OCI-LY3 (cell line): ENCODE measurements at regions not wholly inside any gene's neighbourhood (a gene's known extent, or its start where the extent isn't known, plus 50 kb on each side); places are given as distances from the start of the nearest gene placed in this dataset.

Experiments used
- H2AFZ ChIP-seq: fragments of 200-600, 300-600 bp; shearing (Covaris generic); 2 replicates; pipeline ENCODE4 v1.6.0; 2014; ENCODE audit warnings: antibody characterized with exemption, low read depth, low read length
- H3K27ac ChIP-seq: fragments of 200-600, 300-600 bp; sonication (generic); 2 replicates; pipeline ENCODE4 v1.5.1; 2014; ENCODE audit warnings: mild to moderate bottlenecking, low read length, moderate library complexity, mixed read lengths
- H3K27me3 ChIP-seq: fragments of 200-600, 300-600 bp; sonication (generic); 2 replicates; pipeline ENCODE4 v1.6.1; 2014; ENCODE audit warnings: low read depth, low read length, mixed read lengths
- H3K36me3 ChIP-seq: fragments of 200-600, 300-600 bp; sonication (generic); replicated peaks from 2 replicates; pipeline ENCODE3; 2014; ENCODE audit warnings: low read depth, low read length, mixed read lengths
- H3K4me1 ChIP-seq: fragments of 300-600, 200-600 bp; sonication (generic); 2 replicates; pipeline ENCODE4 v1.6.1; 2014; ENCODE audit warnings: low read length, mixed read lengths
- H3K4me2 ChIP-seq: fragments of 200-600, 300-600 bp; sonication (generic); 2 replicates; pipeline ENCODE4 v1.6.1; 2014; ENCODE audit warnings: low read length, mixed read lengths
- H3K4me3 ChIP-seq: fragments of 300-600, 200-600 bp; sonication (generic); 2 replicates; pipeline ENCODE4 v1.5.1; 2014; ENCODE audit warnings: antibody characterized with exemption, mild to moderate bottlenecking, low read length, moderate library complexity
- H3K79me2 ChIP-seq: fragments of 300-600, 200-600 bp; shearing (Covaris generic); 2 replicates; pipeline ENCODE4 v1.6.1; 2014; ENCODE audit warnings: mild to moderate bottlenecking, low read length, mixed read lengths
- H3K9ac ChIP-seq: fragments of 300-600, 200-600 bp; shearing (Covaris generic); 2 replicates; pipeline ENCODE4 v1.6.0; 2014; ENCODE audit warnings: mild to moderate bottlenecking, low read length, moderate library complexity
- H3K9me3 ChIP-seq: fragments of 200-600, 300-600 bp; shearing (Covaris generic); 2 replicates; pipeline ENCODE4 v1.6.1; 2014; ENCODE audit warnings: low read length, mixed read lengths; ENCODE audit not compliant: insufficient read depth
- H4K20me1 ChIP-seq: fragments of 200-600, 300-600 bp; sonication (generic); 2 replicates; pipeline ENCODE4 v1.6.1; 2016; ENCODE audit warnings: low read length, mixed read lengths; ENCODE audit not compliant: insufficient read depth
- CTCF ChIP-seq: fragments of 200-600, 300-600 bp; sonication (generic); IDR thresholded peaks from 2 replicates; pipeline ENCODE4 v1.5.1; 2014; ENCODE audit warnings: antibody characterized with exemption, low read length, low read depth
- EZH2phosphoT487 ChIP-seq: fragments of 200-600 bp; shearing (Covaris generic); IDR thresholded peaks from 2 replicates; pipeline ENCODE4 v1.6.1; 2018; ENCODE audit warnings: antibody characterized with exemption, mixed run types, low read depth

- Histone ChIP-seq H3K27ac (no peak overlapping the region), H3K9me3 (no peaks in the 10 kb centered on the region), H2AFZ (no peak overlapping the region), H3K4me2 (no peak overlapping the region), H4K20me1 (no peaks in the 10 kb centered on the region), H3K36me3 (no peaks in the 10 kb centered on the region), H3K27me3 (peaks cover 12% of the 10 kb centered on the region), H3K79me2 (no peaks in the 10 kb centered on the region), H3K9ac (no peak overlapping the region), H3K4me1 (peaks cover 8% of the 10 kb centered on the region; the same call in 1 of the 2 replicates), H3K4me3 (no peak overlapping the region)
- TF ChIP-seq CTCF (no peak), EZH2phosphoT487 (no peak)
Observed at GRCh38 chr15:79161837-79162508, 71.4 kb upstream of the RASGRF1 start.

GRCh38 chr15:79160211-79160610, 69.6 kb upstream of the RASGRF1 start:
- Histone ChIP-seq H3K4me2 (no peak overlapping the region), H3K9ac (no peak overlapping the region), H3K27me3 (peaks cover 12% of the 10 kb centered on the region), H2AFZ (no peak overlapping the region), H3K9me3 (no peaks in the 10 kb centered on the region), H3K36me3 (no peaks in the 10 kb centered on the region), H3K4me1 (peaks cover under 1% of the 10 kb centered on the region; the same call in 1 of the 2 replicates), H4K20me1 (no peaks in the 10 kb centered on the region), H3K79me2 (no peaks in the 10 kb centered on the region), H3K4me3 (no peak overlapping the region), H3K27ac (no peak overlapping the region)
- TF ChIP-seq CTCF (no peak), EZH2phosphoT487 (no peak)

- Histone ChIP-seq H3K4me3 (no peak overlapping the region), H3K4me2 (no peak overlapping the region), H3K9me3 (no peaks in the 10 kb centered on the region), H3K79me2 (no peaks in the 10 kb centered on the region), H3K27me3 (peaks cover 14% of the 10 kb centered on the region), H3K4me1 (no peaks in the 10 kb centered on the region), H2AFZ (no peak overlapping the region), H3K9ac (no peak overlapping the region), H4K20me1 (no peaks in the 10 kb centered on the region), H3K27ac (no peak overlapping the region), H3K36me3 (no peaks in the 10 kb centered on the region)
- no peak for TF ChIP-seq CTCF
- TF ChIP-seq EZH2phosphoT487 = no peak
Observed at GRCh38 chr15:79157631-79158592, 67.3 kb upstream of the RASGRF1 start.
